WI38 (cell line): ENCODE measurements at regions not wholly inside any gene's neighbourhood (a gene's known extent, or its start where the extent isn't known, plus 50 kb on each side); places are given as distances from the start of the nearest gene placed in this dataset.
"Not testable (repeated sequence)": the region's sequence is repeated elsewhere in the genome, so short reads cannot be mapped to it uniquely, and the experiment has no call there.

Experiments used
- H3K4me3 ChIP-seq: 2 replicates; pipeline ENCODE4 v1.5.1; 2011; ENCODE audit warnings: low read depth, mild to moderate bottlenecking, control low read depth, low read length
- TF ChIP-seq, protein P1 (sequence below): IDR thresholded peaks from 2 replicates; pipeline ENCODE4 v1.5.1; 2012; ENCODE audit warnings: low read depth, mild to moderate bottlenecking, control low read depth, low read length

DNA sequence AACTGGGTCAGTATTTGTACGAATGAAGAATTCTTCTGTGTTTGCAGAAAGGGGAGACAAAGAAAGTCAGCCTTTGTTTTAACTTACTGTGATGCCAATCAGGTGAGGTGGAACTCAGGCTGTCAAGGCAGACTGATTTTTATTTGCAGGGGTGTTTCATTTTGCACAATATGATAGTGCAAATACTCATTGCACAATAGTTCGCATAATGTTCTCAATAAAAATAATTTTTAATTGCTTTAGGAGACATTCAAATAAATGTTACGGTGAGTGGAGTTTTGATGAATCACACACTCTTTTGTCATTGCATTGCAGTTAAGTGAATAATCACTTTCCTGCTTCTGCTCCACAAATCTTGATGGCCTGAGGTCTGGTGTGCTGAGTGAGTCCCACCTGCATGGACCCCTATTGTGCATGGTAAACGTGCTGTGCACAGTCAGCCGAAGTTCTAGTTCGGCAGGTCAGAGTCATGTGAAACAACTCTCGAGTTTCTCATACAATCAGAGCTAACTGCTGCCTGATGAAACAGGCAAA is 141.3 kb upstream of the FZD8 start:
- H3K4me3 ChIP-seq: no peak overlapping the region
- TF ChIP-seq, protein P1, sequence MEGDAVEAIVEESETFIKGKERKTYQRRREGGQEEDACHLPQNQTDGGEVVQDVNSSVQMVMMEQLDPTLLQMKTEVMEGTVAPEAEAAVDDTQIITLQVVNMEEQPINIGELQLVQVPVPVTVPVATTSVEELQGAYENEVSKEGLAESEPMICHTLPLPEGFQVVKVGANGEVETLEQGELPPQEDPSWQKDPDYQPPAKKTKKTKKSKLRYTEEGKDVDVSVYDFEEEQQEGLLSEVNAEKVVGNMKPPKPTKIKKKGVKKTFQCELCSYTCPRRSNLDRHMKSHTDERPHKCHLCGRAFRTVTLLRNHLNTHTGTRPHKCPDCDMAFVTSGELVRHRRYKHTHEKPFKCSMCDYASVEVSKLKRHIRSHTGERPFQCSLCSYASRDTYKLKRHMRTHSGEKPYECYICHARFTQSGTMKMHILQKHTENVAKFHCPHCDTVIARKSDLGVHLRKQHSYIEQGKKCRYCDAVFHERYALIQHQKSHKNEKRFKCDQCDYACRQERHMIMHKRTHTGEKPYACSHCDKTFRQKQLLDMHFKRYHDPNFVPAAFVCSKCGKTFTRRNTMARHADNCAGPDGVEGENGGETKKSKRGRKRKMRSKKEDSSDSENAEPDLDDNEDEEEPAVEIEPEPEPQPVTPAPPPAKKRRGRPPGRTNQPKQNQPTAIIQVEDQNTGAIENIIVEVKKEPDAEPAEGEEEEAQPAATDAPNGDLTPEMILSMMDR: no peak

DNA sequence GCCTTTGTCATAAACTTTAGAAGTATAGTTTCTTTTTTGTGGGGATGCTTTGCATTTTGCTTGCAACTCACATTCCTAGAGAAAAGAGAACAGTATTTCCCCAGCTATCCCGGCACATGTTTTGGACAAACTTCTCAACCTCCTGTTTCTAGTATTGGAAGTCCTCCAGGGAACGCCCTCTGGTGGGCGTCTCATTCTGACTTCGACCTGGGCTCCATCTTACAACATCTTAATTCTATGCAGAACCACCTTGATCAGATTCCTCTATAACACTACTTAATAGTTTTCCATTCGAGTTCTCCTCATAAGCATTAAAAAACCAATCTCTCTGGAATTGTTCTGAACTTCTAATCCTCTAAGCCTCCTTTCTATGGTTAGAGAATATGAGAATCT is 139.5 kb upstream of the FZD8 start:
- no peak overlapping the region for H3K4me3 ChIP-seq
- TF ChIP-seq, protein P1: peak; percentile 21; the same call in 1 of the 2 replicates

DNA sequence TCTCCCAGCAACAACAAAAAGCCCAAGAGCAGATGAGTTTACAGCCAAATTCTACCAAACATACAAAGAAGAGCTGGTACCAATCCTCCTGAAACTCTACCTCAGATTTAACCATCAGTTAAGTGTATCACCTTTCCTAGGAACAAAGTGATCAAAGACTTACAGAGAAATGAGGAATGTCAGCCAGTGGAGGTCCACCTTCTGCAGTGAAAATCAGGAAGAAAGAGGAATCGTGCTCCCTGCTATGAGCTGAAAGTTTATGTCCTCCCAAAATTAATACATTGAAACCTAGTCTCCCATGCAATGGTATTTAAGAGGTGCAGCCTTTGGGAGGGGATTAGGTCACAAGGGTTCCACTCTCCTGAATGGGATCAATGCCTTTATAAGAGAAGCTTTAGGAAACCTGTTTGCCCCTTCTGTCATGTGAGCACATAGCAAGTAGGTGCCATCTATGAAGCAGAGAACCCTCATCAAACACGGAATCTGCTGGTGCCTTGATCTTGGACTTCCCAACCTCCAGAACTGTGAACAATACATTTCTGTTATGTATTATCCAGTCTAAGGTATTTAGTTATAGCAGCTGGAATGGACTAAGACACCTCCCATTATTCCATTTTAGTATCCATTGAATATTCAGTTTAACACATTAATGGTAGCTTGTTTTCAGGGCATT is 139.0 kb upstream of the FZD8 start:
- H3K4me3 ChIP-seq: no peak overlapping the region
- TF ChIP-seq, protein P1: no peak

DNA sequence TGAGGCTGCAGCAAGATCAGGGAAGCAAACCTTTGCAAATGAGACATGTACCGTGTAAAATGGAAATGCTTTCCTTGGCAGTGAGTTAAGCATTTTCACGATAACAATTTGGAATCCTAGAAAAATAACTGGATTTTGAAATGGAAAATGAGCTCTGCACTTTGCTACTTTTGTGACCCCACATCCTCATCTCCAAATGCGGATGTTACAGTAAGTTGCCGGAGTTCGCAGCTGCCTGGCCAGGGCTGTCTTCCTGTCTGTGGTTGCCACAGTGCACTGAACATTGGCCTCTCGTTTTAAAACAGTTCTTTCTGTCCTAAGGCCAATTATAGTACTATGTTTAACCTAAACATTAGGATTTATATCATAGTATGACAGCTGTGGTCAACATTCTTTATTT is 136.2 kb upstream of the FZD8 start:
- TF ChIP-seq, protein P1: no peak
- H3K4me3 ChIP-seq: no peak overlapping the region

DNA sequence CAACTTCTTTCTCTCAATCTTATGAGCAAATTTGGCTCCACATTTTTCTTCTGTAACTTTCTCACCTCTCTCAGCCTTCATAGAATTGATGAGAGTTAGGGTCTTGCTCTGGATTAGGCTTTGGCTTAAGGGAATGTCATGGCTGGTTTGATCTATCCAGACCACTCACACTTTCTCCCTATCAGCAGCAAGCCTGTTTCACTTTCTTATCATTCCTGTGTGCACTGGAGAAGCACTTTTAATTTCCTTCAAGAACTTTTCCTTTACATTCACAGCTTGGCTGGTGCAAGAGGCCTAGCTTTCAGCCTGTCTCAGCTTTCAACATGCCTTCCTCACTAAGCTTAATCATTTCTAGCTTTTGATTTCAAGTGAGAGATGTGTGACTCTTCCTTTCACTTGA is 134.5 kb upstream of the FZD8 start:
- H3K4me3 ChIP-seq: not testable (repeated sequence)

DNA sequence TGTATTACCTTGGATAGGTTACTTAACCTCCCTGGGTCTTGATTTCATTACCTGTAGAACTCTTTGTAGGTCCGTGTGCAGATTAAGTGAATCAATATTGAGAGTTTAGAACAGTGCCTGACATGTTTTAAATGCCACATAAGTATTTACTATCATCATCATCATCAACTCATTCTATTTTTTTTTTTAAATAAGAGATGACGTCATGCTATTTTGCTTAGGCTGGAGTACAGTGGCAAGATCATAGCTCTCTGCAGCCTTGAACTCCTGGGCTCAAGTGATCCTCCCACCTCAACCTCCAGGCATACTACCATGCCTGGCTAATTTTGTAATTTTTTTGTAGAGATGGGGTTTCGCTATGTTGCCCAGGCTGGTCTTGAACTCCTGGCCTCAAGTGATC is 132.0 kb upstream of the FZD8 start:
- TF ChIP-seq, protein P1: no peak
- no peak overlapping the region for H3K4me3 ChIP-seq

DNA sequence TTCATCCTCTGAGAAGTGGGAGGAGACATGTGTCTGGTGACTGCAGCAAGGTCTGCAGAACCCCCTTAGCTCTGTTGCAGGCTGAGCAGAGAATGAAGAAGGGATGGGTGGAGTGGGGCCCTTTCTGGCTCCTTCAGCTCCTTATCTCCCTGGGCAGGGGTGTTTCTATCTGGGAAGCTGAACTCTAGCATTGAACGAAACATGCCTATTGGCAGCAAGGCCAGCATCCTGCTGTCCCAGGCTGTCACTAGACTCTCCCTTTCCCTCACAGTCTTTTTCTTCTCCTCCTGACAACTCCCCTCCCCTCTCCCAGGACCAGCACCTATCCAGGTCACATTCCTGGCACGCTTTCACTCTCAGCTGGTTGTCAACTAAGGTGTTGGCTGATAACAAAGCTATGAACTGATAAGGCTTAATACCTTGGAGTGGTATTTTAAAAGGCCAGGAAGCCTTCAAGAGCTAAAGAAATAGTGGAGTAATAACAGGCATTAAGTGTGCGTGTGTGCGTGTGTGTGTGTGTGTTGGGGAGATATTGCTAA is 128.8 kb upstream of the FZD8 start:
- H3K4me3 ChIP-seq: no peak overlapping the region
- TF ChIP-seq, protein P1: no peak

DNA sequence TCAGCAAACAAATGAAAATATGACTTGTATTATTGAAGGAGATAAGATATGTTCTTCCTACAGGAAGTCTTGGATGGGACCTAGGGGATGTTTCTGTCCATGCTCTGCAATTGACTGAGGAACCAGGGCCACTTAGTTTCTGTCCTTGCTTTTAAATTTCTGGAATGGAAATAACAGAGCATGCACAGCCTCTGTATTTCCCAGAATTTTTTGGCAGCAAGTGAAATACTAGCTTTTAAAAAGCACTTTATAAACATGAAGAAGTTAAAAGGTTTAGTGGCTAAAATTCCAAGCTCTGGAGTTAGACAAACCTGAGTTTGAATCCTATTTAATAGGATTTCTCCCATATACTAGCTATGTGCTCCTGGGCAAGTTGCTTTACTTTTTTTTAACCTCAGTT is 127.7 kb upstream of the FZD8 start:
- H3K4me3 ChIP-seq: no peak overlapping the region
- TF ChIP-seq, protein P1: no peak
